NCI-H1092 treated with DMSO at 0.1 percent for 48 hours (cell line): ENCODE measurements at regions not wholly inside any gene's neighbourhood (a gene's known extent, or its start where the extent isn't known, plus 50 kb on each side); places are given as distances from the start of the nearest gene placed in this dataset.
"Not testable (repeated sequence)": the region's sequence is repeated elsewhere in the genome, so short reads cannot be mapped to it uniquely, and the experiment has no call there.

ENCODE experiments used
- DNase-seq: peaks from one replicate; lab custom pipeline; 2025; lab: John Stamatoyannopoulos, UW

DNA sequence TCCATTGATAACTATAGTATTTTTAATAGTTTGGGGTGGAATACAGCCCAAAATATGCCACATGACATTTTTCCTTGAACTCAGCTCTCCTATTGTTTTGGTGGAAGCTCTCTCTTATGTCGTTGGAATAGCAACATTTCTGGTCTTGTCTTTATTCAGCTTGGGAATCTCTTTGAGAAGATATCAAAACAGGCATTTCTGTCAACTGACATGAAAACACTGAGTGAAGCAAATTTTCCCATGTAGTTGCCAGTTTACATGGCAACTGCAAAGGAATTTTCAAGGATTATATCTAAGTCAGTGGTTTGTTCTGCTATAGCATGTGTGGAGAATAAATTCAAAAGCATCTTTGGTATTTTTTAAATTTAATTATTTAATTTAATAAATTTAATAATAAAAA, 863.5 kb upstream of the CDH8 start:
- no peak for DNase-seq

DNA sequence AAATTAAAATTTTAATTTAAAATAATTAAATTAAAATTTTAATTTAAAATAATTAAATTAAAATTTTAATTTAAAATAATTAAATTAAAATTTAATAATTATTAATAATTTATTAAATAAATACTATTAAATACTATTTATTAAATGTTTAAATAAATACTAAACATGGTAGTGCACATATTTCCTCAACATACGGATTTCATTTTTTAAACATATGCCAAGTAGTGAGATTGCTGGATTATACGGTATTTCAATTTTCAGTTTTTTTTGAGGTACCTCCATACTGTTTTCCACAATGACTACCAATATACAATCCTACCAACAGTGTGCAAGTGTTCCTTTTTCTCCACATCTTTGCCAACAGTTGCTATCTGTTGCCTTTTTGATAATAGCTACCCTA, 852.9 kb upstream of the CDH8 start:
- no peak for DNase-seq

DNA sequence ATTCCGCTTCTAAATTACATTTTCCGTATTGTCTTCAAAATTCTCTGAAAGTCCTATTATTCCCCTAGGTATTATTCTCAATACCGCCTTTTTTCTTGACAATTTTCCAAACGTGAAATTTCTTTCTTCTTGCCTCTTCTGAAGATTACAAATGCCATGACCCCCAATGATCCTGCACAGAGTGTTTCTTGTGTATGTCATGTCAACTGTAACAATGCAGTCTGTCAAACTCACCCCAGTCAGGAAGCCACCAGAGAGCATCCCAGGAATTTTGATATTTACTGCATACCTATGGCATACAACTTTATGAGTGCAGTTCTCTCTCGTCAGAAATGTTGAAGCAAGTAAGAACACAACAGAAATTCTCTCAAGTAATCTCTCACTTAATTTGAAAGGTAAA, 847.3 kb upstream of the CDH8 start:
- no peak for DNase-seq

DNA sequence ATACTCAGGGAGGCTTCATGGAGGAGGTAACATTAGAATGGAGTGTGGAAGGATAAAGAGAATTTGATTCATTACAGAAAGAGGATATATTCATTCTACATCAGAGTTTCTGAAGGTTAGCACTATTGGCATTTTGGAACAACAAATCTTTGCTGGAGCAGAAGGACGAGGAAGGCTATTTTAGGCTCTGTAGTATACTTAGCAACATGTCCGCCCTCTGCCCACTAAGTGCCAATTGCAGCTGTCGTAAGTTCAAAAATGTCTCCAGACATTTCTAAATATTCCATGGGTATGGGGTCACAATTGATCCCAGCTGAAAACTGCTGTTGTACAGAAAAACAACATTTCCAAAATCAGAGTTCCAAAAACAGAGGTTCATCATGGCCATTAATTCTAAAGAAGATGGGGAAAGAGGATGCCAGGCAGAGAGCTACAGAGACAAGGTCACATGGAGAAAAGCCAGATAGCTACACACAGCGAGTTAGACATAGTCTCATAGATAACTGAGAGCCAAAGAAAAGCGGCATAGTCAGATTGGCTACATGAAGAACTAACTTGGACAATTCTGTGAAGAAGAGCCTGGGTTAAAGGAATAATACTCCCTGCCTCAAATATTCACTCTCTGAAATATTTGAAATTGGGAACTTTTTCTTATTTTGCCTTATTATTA, 846.4 kb upstream of the CDH8 start:
- DNase-seq, result no peak

DNA sequence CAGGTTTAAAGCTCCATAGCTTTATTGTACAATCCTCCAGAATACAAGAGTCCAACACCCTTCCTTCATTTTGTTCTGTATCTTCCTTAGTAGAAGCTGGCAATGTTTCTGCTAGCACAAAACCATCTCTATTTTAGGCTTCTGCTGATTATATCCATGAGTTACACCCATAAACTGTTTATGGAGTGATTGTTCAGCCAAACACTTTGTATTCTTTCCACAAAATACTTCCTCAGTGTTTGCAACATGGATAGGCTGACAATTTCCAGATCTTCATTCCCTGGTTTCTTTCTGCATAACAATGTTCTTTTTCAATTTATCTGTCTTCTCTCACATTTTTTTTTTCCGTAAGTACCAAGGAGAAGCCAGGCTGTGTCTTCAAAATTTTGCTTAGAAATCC, 839.9 kb upstream of the CDH8 start:
- DNase-seq, result no peak

DNA sequence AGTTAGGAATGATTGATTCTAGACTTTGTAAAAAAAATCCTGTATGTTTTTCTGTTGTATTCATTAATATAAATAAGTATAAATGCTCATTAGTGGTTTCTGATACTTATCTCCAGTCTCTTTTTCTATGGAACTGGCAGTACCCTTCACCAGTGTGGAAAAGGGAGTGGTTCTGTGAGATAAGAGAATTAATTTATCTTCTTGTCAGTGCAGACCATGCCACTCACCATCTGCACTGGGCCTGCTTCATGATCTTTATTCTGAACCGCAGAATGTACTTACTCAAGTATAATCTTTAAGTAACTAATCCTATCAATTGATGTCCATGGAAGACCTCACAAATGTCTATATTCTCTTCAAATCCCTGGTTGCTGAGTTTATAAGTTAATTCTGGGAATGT, 836.1 kb upstream of the CDH8 start:
- DNase-seq, result no peak

DNA sequence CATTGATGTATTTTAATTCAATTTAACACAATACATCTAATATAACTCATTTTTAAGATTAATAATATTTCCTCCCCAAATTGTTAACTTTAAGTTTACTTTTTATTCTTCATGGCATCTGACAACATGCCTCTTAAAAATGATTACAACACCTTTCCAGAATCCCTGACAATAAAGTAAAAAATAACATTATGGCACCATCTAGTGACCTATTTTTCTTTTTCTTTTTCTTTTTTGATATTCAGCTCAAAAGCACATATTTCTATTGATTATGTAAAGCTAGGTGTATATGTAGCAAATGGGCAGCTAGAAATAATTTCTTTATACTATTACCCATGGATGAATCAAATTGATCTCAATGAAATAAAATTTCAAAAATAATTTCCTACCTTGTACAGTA, 834.3 kb upstream of the CDH8 start:
- no peak for DNase-seq

DNA sequence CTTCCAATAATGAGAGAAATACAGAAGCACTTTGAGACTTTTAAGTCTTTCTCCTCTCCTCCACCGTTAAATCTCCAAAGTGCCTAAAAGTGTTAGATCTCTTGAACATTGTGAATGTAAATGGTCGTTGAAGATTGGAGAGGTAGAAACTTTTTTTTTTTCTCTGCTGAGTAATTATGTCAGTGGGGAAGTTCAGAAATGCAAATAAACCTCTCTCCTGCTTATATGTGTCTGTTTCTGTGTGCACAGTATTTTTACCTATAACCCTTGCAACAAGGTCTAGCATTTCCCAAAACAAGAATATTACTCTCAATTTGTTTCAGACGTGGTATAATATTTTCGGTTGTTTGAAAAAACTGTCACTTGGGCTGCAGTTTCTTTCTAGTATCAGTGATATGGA, 833.6 kb upstream of the CDH8 start:
- DNase-seq, result no peak

DNA sequence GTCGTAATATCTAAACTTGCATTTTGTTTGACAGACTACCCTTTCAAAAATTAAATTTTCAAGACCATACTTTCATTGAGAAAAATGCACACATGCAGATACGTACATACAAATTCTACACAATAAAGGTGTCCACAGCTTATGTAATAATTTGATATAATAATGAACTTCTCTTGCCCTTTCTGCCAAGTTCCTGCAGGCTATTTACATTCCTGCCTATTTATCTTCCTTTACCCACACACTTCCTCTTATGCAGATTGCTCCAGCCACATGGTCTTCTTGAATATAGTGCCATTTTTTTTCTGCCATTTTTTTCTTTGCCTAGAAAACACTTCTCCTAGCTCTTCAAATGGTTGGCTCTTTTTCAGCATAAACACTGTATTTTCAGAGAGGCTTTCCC, 826.9 kb upstream of the CDH8 start:
- no peak for DNase-seq

DNA sequence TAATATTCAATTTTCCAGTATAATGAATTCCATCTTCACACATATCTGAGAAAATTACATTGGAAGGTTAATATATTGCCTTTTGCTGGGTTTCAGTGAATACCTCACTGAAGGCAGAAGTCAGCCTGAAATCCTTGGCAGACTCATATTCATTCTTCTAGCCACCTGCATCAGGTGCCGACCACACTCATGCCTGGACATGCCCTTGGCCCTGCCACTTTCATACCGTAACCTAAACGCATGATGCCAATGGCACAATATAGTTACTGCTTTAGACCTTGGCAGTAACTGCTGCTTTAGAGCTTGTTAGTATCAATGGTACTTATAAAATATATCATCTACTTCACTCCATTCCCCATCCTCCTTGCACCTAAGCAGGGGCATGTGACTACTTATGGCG, 817.6 kb upstream of the CDH8 start:
- DNase-seq, result no peak

DNA sequence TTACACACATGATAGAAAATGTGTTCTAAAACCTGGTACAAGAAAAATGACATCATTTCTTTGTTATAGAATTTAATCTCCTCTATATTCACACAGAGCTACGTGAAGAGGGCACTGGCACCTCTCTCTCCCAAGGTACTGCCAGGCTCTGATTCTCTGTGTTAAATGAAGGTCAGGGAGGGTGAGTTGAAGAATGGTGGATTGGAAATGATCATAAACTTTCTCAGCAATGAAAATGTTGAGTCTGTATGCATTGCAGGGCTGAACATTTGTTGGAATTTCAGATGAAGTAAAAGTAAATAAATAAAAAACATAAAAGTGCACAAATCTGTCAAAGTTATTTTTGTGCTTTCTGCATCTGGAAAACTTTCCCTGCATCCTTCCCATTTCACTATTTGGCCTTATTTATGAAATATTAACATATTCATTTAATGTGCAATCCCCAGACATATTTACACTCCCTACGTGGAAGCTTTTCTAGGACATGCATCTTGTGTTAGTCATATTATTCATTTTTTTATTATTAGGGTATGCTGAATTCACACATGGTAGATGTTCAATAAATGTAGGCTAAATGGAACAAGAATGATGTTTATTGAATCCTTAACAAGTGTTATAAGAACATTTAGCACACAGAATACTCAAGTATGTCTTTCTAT, 810.3 kb upstream of the CDH8 start:
- DNase-seq, result no peak

DNA sequence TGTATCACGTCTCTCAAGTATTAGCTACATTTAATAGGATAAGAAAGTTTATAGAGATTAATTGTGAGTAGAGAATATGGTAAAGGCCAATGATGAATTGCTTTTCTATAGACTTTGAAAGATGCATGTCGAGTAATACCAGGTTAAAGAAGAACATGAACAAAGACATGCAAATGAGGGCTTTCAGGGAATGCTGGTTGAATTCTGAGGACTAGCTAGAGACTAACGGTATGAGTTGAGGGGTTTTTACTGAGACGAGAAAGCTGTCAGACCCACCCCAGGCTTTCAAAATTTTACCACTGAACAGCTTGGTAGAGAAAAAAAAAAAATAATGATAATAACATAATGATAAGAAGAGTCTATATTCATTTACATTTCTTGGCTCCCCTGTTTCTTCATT, 796.0 kb upstream of the CDH8 start:
- no peak for DNase-seq

DNA sequence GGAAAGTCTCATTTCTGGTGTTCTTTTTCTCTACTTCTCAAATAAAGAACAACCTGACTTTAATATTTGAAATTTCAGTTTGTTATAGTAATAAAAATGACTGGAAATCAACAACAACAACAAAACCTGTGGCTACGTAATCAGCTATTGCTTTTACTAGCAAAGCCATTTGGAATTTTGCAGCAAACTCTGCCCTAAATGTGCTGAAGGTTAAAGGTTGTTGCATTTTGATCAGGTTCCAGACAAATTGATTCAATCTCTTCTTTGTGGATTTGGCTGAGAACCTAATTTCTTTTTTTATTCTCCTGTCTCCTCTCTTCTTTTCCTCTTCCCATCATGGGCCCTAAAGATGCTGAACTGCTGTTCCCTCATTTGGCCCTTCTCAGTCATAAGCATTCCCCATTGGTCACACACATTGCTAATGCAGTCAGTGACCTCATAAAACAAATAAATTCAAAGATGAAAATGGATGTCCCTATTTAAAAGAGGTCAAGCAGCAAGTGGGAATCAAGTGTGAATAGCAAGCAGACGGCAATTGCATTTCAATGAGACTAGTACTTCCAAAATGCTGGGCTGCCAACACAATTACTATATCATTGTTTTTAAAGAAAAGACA, 795.1 kb upstream of the CDH8 start:
- DNase-seq, result no peak

DNA sequence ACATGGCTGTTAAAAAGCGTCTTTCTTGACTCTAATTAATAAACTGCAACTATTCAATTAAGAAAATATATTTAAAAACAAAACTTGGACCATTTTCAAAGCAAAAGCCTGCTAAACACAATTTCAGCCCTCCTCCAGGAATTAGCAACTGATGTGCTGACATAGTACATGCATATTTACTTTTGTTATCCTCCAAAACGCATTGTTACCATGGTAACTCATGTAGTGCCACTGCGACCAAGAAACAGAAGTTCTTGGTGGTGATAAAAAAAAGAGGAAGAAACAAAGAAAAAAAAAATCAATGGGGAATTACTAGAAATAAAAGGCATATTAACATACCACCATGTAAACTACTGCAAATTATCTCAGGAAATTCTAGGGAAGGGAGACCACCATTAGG, 793.4 kb upstream of the CDH8 start:
- DNase-seq, result no peak

DNA sequence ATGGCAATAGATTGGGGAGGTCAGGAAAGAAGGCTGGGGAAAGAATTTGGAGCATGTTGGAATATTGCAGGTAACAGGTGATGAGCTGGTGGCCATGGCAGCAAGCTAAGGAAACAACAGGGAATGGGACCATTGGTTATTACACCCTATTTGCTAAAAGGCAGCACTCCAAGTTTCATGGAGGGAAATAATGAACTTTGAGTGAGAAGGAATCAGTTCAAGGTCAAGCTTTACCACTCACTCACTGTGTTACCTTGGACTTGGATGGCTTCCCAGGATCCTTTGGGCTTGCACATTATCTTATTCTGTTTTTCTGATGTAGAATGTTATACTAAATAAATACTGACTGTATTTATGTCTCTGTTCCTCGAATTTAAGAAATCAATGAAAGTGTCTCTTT, 792.8 kb upstream of the CDH8 start:
- no peak for DNase-seq

DNA sequence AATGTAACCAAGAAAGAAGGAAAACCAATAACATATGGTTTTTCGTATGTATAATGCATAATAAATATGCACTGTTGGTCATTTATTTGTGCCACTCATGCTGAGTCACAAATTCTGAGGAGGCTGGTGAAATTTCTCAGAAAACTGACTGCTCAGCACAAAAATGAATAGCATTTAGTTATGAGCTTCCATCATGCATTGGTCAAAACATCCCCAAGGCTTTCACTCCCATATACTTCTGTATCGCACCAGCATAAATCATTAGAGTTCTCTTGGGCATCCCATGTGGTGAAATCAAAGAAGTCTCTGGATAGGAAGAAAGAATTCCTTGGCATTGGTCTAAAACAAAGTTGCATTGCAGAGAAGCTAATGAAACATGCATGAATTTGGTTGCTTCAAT, 785.6 kb upstream of the CDH8 start:
- DNase-seq, result no peak

DNA sequence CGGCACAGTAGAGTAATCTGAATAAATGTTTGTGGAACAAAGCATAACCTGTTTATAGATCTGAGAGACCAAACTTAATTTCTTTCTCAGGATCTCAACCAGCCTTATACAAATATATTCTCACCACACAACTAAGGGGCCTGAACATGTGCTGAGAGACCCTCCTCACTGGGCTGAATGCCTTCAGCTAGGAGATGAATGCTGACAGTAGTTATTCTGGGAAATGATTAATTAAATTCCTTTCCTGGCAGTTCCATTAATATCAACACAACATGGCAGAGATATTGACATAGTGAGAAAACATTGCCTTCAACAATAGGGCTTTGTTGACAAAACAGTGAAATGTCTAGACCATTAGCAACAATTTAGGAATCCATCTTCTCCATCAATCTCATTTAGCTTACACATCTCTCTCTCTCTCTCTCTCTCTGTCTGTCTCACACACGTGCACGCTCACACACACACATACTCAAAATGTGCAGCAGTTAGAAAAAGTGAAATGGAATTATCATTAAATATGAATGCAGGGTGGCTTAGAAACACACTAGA, 780.8 kb upstream of the CDH8 start:
- no peak for DNase-seq

DNA sequence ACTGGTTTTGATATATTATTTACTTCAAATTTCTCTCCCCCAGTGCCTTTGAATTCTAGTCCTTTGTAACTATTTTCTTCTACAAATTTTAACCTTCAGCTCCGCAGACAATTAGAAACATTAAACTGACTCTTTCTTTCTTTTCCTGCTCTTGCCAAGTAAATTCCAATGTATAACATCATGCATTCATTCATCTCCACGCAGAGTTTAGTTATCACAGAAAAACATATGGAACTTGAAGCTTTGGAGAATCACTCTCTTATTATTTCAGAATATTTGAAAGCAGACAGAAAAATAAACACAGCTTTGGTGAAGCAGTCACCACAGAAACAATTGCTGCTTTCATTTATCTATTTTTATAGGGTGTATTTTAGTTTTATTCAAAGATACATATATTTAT, 778.7 kb upstream of the CDH8 start:
- no peak for DNase-seq

DNA sequence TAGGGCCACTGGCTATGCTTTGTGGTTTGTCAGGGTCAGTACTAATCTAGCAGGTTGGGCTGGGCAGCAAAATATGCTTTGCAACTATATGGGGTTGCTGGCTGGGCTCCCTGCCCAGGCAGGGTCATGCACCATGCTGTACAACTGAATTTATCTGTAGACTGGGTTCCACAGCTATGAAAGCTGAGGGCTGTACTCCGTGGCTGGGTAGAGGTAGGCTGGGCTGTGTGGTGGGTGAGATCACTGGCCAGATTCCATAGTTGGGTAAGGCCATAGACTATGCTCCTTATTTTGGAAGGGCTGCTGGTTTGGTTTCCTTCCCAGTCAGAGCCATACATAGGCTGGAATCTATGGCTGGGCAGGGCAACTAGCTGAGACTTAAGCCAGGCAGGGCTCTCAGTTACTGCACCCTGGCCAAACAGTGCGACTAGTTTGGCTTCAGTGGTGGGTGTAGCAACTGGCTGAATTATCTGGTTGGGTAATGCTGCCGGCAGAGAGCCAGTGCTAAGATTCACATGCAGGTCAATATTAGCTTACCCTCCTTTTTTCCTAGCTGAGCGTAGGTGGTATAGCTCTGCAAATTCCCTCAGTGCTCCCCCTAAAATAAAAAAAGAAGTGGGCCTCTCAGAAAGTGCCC, 769.1 kb upstream of the CDH8 start:
- DNase-seq, result no peak

DNA sequence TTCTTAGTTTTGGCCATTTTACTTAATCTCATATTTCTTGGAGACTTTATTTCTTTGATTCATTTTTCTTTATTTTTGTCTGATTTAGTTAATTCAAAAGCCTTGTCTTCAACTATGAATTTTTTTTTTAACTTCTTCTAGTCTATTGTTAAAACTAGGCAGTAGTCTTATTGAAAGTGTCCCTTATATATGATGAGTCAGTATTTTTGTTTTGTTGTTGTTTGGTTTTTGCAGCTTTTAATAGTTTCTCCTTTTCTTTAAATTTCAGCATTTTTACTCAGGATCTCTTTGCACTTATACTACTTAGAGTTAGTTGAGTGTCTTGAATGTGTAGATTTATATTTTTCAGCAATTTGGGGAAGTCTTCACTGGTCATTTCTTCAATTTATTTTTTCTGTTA, 758.5 kb upstream of the CDH8 start:
- no peak for DNase-seq

DNA sequence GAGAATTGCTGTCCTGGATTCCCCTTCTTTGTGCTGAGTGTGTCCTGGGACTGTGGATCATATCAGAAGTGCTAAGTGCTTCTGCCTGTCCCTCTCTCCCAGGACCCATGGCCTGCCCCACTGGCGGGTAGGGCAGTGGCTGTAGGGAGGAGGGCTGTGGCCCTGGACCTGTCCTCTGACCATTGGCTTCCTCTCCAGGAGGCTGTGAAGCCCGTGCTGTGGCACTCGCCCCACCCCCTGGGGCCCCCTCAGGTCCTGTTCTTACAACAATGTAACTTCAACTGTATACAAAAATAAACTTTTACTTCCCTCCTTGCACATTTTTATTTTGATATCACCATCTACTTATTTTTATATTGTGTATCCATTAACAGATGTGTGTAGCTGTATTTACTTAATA, 743.8 kb upstream of the CDH8 start:
- DNase-seq, result not testable (repeated sequence)

DNA sequence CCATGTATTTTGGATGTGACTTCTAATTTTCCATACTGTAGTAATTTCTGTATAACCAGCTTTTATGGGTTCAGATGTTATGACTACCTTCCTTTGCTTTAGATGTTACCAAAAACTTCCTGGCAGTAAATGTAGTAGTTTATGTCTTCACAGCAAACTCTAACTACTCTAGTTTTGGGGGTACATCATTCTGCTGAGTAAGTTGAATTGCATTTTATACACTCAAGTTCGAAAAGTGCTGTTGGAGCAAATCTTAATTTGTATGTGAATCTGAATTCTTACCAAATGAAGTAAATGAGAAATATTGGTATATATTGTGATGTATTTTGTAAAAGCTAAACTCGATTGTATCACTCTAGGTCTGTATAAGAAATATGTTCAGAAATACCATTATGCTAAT, 728.3 kb upstream of the CDH8 start:
- DNase-seq, result no peak

DNA sequence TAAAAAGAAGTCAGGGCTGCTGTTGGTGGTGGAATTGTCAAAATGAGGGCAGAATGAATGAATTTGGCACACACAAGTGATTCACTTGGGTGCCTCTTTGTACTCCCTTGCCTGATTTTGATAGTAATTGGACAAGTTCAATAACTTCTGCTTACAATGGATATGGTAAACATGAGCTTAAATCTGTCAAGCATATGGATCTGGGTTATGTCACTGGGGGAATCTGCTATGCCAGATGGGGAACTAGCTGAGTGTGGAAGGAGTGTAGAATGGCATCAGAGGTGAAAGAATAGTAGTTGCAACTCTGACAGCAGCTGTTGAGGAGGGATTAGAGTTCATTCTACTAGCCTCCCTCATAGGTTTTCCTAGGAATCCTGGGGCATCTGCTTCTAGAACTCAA, 724.2 kb upstream of the CDH8 start:
- no peak for DNase-seq
